ENCODE measurements at regions not wholly inside any gene's neighbourhood (a gene's known extent, or its start where the extent isn't known, plus 50 kb on each side); places are given as distances from the start of the nearest gene placed in this dataset.

DNA sequence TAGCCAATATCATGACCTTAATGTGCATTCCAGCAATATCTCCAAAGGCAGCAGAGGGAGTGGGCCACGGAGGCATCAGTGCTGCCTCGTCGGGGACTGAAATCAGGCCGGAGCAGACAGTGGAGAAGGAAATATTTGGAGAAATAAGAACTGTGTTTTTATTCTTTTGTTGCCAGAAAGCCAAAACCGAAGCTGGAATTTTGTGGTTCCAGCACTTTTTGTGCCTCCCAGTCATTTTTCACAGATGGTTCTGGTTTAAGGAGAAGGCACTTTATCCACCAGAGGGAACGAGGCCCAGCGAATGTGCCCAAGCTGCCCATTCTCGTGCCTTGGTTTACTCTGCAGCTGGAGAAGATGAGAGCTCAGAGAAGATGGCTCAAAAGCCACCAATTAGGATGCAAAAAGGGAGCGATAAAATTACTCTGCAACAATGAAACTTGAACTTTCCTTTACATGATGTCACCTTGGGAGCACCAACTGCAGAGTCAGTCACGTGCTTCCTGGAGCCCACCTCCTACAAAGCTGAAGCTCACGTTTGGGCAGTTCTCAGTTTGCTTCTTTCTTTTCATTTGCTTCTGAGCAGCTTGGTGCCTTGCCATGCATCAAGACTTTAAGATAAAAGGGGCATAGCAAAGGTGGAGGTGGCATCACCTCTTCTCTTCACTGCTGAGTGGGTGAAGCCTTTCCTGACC lies 288.7 kb downstream of the LPIN1 start:
- TF ChIP-seq, protein P1, sequence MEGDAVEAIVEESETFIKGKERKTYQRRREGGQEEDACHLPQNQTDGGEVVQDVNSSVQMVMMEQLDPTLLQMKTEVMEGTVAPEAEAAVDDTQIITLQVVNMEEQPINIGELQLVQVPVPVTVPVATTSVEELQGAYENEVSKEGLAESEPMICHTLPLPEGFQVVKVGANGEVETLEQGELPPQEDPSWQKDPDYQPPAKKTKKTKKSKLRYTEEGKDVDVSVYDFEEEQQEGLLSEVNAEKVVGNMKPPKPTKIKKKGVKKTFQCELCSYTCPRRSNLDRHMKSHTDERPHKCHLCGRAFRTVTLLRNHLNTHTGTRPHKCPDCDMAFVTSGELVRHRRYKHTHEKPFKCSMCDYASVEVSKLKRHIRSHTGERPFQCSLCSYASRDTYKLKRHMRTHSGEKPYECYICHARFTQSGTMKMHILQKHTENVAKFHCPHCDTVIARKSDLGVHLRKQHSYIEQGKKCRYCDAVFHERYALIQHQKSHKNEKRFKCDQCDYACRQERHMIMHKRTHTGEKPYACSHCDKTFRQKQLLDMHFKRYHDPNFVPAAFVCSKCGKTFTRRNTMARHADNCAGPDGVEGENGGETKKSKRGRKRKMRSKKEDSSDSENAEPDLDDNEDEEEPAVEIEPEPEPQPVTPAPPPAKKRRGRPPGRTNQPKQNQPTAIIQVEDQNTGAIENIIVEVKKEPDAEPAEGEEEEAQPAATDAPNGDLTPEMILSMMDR (IDR thresholded peaks at IDR 0.05): no peak
- no peak for TF ChIP-seq POLR2A (IDR thresholded peaks at IDR 0.05)
